ENCODE measurements at regions not wholly inside any gene's neighbourhood (a gene's known extent, or its start where the extent isn't known, plus 50 kb on each side); places are given as distances from the start of the nearest gene placed in this dataset.
"Not testable (repeated sequence)": the region's sequence is repeated elsewhere in the genome, so short reads cannot be mapped to it uniquely, and the experiment has no call there.

DNA sequence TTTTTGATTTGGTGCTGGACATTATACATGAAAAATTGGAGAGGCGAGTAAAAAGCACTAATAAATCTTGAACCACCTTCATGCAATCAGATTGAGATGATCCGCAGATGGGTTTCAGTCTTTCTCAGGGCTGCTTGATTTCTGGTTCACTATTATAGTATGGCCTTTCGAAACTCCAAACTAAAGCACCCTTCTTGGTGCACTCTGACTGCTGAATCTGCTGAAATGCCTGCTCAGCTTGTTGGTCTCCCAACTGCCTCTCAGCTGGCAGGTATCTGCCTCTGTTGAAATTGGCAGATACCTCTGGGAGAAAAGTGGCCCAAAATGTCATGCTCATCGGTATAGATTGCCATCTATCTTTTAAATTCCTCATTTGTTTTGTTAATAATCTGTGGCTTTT is 102.5 kb upstream of the WIPF3 start:
- DNase-seq = not testable (repeated sequence)

DNA sequence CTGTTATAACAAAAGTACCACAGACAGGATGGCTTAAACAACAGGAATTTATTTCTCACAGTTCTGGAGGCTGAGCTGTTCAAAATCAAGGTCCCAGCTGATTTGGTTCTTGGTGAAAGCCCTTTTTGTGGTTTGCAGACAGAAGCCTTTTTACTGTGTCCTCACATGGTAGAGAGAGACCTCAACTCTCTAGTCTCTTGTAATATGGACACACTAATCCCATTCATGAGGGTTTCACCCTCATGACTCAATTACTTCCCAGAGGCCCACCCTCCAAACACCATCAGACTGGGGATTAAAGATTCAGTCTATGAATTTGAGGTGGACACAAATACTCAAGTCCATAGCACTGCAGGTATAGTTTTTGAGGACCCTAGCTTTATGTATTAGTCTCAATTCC is 97.3 kb upstream of the WIPF3 start:
- DNase-seq = not testable (repeated sequence)

DNA sequence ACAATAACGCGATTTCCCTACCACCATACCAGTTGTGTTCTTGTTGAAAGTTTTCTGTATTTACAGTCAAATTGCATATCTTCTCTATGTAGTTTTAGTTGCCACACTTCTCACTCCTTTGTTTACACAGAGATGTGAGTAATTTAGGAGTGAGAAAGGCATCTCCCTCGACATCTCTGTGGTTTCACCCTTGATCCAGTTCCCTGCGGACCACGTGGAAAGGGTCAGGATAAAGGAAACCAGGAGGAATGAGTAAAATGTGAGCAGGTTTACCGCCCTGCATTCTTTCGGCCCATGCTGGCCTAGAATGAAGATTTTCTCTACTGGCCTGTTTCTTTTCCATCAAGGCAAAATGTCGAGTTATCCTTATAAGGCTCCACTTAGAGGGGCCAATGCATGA is 83.2 kb upstream of the WIPF3 start:
- not testable (repeated sequence) for DNase-seq

DNA sequence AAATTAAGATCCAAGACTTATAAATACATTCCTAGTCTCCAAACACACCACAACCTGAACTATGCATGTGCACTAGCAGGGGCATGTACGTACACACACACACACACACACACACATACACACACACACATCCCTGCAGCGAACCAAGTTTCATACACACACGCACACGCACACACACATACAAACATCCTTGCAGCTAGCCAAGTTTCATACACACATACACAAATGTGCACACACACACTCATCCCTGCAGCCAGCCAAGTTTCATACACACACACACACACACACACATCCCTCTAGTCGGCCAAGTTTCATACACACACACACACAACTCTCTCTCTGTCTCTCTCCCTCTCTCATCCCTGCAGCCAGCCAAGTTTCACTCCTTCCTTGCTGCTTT is 82.7 kb upstream of the WIPF3 start:
- no peak for DNase-seq

DNA sequence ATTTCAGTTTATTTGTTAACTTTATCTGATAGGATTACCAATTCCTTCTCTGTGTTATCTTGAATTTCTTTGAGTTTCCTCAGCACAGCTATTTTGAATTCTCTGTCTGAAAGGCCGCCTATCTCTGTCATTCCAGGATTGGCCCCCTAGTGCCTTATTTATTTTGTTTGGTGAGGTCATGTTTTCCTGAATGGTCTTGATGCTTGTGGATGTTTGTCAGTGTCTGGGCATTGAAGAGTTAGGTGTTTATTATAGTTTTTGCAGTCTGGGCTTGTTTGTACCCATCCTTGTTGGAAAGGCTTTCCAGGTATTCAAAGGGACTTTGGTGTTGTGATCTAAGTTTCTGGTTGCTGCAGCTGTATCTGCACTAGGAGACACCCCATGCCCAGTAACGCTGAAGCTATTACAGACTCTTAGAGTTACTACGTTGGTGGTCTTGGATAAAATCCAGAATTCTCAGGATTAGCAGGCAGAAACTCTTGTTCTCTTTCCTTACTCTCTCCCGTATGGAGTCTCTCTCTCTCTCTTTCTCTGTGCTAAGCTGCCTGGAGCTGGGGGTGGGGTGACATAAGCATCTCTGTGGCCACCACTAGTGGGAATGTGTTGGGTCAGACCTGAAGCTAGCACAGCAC is 76.7 kb upstream of the WIPF3 start:
- DNase-seq = not testable (repeated sequence)

DNA sequence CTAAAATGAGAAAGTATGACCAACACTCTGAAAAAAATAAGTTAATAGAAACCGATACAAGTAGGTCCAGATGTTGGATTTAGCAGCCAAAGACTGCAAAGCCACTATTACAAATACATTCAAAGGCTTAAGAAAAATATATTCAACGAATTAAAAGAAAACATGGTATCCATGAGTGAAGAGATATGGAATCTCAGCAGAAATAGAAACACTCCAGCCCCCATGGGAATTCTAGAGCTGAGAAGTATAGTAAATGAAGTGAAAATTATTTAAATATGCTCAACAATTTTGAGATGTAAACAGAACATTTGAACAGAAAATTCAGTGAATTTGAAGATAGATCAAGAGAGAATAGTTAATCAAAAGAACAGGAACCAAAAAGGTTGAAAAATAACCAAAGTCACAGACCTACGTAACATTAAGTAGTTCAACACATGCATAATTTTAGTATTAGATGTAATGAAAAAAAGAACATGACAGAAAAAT is 72.0 kb upstream of the WIPF3 start:
- no peak for DNase-seq

DNA sequence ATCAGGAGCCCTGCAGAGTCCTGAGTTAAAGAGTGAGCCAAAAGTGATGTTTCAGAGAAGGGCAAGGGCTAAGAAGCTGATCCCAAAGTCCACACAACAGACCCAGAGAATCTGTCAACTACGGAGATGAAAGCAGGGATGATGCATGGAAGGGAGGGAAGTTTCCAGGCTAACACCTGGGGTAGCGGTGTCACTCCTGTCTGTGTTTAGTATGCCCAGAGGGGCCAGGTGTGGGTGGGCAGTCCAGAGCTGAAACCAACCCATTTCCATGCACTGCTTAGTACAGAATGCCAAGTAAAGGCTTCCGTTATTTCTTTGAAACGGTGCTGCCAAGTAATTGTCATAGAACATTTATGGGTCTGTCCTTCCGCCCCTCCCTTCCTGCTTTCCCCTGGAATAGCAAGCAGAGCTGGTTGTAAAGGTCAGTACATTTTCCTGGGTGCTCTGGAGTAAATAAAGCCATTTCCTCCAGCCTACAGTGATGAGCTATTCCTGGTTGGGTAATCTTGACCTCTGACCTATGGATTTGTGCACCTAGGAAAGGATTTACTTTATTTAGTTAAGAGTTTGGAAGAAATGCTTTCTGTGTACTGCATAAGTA is 58.6 kb upstream of the WIPF3 start:
- not testable (repeated sequence) for DNase-seq

DNA sequence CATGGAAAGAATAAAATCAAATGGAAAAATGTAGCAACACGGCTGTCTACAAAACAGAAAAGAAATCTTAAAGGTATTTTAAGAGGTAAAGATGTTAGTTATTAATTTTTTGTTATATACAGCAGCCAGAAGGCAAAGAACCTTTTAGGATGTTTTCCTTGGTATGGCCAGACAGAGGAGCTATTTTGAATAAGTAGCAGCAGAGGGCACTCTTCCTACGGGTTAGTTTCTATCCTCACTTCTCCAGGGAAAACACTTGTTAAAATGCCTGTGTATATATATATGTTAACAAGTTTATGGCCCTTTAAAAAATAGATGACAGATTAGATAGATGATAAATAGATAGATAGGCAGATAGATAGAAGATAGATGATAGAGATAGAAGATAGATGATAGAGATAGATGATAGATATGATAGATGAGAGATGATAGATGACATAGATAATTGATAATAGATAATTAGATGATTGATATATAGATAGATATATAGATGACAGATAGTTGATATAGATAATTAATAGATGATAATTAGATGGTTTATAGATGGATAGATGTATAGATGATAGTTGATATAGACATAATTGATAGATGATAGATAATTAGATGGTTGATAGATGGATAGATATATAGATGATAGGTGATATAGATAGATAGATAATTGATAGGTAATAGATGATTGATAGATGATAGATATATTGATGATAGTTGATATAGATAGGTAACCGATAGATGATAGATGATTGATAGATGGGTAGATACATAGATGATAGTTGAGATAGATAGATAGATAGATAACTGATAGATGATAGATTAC is 57.8 kb upstream of the WIPF3 start:
- DNase-seq = peak; percentile 52

DNA sequence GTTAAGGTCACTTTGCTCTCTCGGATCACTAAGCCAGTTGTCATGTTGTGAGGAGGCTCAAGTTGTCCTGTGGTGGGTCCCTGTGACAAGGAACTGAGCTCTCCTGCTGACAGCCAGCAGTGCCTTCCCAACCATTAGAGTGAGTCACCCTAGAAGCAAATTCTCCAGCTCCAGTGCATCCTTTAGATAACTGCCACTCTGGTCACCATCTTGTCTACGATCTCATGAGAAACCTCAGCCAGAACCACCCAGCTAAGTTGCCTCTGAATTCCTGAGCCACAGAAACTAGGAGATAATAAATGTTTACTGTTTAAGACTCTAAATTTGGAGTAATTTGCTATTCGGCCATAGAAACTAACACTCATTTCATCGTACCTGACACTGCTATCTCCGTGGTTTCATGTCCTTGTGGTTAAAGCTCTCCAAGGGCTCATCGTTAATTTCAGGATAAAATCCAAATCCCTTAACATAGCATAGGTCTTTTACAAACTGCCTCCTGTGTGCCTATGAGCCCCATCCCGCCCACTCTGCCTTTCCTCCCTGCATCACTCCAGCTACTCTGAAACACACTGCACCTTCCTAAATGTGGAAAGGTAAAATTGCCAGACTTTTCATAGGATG is 56.5 kb upstream of the WIPF3 start:
- no peak for DNase-seq

DNA sequence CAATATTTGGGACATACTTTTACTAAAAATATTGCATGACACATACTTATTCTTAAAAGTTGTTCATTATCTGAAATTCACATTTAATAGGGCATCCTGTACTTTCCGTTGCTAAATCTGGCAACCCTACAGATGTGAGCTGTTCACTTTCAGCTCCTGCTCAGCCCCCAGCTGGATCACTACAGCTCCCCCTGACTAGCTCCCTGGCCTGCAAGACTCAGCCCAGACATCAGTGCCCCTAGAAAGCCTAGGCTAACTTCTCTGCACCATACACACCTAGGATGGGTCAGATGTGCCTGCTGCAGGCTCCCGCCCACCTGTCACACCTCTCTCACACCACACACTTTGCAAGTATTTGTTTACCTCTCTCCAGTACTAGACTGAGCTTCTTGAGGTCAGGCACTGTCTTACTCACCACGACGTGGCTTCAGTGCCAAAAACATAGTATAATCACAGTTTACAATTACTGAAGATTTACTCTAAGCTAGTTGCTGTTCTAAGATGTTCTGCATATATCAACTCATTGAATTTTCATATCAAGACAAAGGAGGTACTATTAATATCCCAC is 55.9 kb upstream of the WIPF3 start:
- DNase-seq = not testable (repeated sequence)

DNA sequence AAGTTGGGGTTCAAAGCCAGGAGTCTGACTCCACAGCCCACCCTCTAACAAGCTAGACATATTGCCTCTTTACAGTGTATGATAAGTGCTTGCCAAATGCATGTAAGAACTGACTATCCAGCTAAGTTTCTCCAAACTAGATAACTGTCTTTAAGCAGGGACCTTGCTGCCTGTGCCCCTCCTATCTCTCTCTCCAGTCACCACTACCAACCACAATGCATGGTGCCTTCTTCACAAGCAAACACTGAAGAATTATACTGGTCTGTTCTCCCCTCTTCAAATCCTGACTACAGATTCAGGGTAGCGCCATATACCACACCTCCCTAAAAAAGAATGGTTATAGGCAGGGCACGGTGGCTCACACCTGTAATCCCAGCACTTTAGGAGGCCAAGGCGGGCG is 55.3 kb upstream of the WIPF3 start:
- not testable (repeated sequence) for DNase-seq

DNA sequence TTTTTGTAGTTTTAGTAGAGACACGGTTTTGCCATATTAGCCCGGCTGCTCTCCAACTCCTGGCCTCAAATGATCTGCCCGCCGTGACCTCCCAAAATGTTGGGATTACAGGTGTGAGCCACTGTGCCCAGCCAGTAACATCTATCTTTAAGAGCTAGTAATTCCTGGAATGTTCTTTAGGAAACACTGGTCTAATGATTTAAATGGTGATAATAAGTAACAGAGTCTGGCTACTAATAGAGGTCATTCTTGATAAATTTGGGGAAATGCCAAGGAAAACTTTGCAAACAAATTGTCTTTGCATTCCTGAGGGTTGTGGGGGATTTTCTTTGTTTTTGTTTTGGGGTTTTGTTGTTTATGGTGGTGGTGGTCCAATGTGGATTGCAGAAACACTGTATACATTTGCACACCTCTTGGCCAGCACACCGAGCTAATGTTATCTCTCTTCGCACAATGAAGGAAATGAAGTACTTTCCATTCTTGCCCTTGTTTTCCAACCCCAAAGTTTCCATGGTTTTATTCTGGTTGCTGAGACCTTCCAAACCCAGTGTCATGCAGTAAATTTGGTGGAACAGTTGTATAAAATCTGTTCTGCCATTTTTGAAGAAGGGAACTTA is 51.3 kb upstream of the WIPF3 start:
- no peak for DNase-seq

Measured in NCI-H1436 (cell line).